Calu3 (cell line): ENCODE measurements at regions not wholly inside any gene's neighbourhood (a gene's known extent, or its start where the extent isn't known, plus 50 kb on each side); places are given as distances from the start of the nearest gene placed in this dataset.

Experiments used
- BruUV-seq: library from RNA; stranded (reverse); fragments of 400-500 nt; replicated peaks from 2 replicates; lab custom pipeline; 2021; lab: Mats Ljungman, UMichigan
- CTCF ChIA-PET: fragments of 300-600 bp; sonication (Branson Sonifier 250); formaldehyde crosslinking; loops from one replicate; lab custom pipeline; 2022; ENCODE audit warnings: antibody characterized with exemption; lab: Charles Lee
- DNase-seq: peaks from one replicate; pipeline ENCODE4 v3.0.0; 2022
- H3K27ac Mint-ChIP-seq: one replicate; pipeline ENCODE4 v1.8.0; 2022; ENCODE audit warnings: mixed read lengths; ENCODE audit not compliant: unreplicated experiment
- H3K27me3 Mint-ChIP-seq: one replicate; pipeline ENCODE4 v1.8.0; 2022; ENCODE audit warnings: mixed read lengths; ENCODE audit not compliant: unreplicated experiment
- H3K36me3 Mint-ChIP-seq: one replicate; pipeline ENCODE4 v1.8.0; 2022; ENCODE audit warnings: mild to moderate bottlenecking, moderate library complexity, mixed read lengths; ENCODE audit not compliant: insufficient read depth, unreplicated experiment
- H3K4me1 Mint-ChIP-seq: one replicate; pipeline ENCODE4 v1.8.0; 2022; ENCODE audit warnings: mild to moderate bottlenecking, low read depth, mixed read lengths; ENCODE audit not compliant: unreplicated experiment
- H3K4me3 Mint-ChIP-seq: one replicate; pipeline ENCODE4 v1.8.0; 2022; ENCODE audit warnings: mild to moderate bottlenecking, low read depth, moderate library complexity, mixed read lengths; ENCODE audit not compliant: unreplicated experiment
- H3K9me3 Mint-ChIP-seq: one replicate; pipeline ENCODE4 v1.8.0; 2022; ENCODE audit warnings: low read depth, mixed read lengths; ENCODE audit not compliant: unreplicated experiment
- CTCF ChIP-seq: fragments of 200-600 bp; IDR thresholded peaks from one replicate; pipeline ENCODE4 v1.8.0; 2022; ENCODE audit warnings: antibody characterized with exemption; ENCODE audit not compliant: unreplicated experiment
- intact Hi-C: fragments of 100-400 bp; cut with micrococcal nuclease; formaldehyde crosslinking; loops from one replicate; pipeline ENCODE4 v1.10.0; 2022; ENCODE audit not compliant: unreplicated experiment

- Mint-ChIP-seq H3K4me3 (no peak overlapping the region), H3K27ac (no peak overlapping the region), H3K4me1 (no peaks in the 10 kb centered on the region), H3K27me3 (peaks cover 87% of the 10 kb centered on the region), H3K9me3 (no peaks in the 10 kb centered on the region), H3K36me3 (peaks cover 3% of the 10 kb centered on the region)
- DNase-seq, result no peak
- intact Hi-C loops, result no loop called here
- no TSS peak for BruUV-seq
- no peak for TF ChIP-seq CTCF
- CTCF ChIA-PET, result no interaction called here
Observed at GRCh38 chr11:119985551-119985950, 152.4 kb downstream of the TRIM29 start.

- Mint-ChIP-seq H3K27me3 (peaks cover 87% of the 10 kb centered on the region), H3K36me3 (peaks cover 3% of the 10 kb centered on the region), H3K4me3 (no peak overlapping the region), H3K4me1 (no peaks in the 10 kb centered on the region), H3K9me3 (no peaks in the 10 kb centered on the region), H3K27ac (no peak overlapping the region)
- no peak for DNase-seq
- CTCF ChIA-PET, result interaction anchor here (0.6 kb wide), 2 partner anchors 289 to 839 kb away, joined by 4 to 5 read pairs; no protein-coding TSS in a partner anchor
- no peak for TF ChIP-seq CTCF
- no TSS peak for BruUV-seq
- intact Hi-C loops, result no loop called here
Observed at GRCh38 chr11:119983816-119984215, 154.1 kb downstream of the TRIM29 start.

GRCh38 chr11:119983240-119983732 is 154.6 kb downstream of the TRIM29 start:
- H3K36me3 Mint-ChIP-seq, result peaks cover 3% of the 10 kb centered on the region
- peaks cover 87% of the 10 kb centered on the region for H3K27me3 Mint-ChIP-seq
- CTCF ChIA-PET, result no interaction called here
- intact Hi-C loops, result no loop called here
- no peak for DNase-seq
- H3K4me3 Mint-ChIP-seq, result no peak overlapping the region
- H3K4me1 Mint-ChIP-seq, result no peaks in the 10 kb centered on the region
- no peak for TF ChIP-seq CTCF
- no TSS peak for BruUV-seq
- no peak overlapping the region for H3K27ac Mint-ChIP-seq
- H3K9me3 Mint-ChIP-seq, result no peaks in the 10 kb centered on the region

- no peak for TF ChIP-seq CTCF
- no peaks in the 10 kb centered on the region for H3K9me3 Mint-ChIP-seq
- intact Hi-C loops, result no loop called here
- CTCF ChIA-PET, result no interaction called here
- no peak for DNase-seq
- no peaks in the 10 kb centered on the region for H3K4me1 Mint-ChIP-seq
- H3K36me3 Mint-ChIP-seq, result peaks cover 3% of the 10 kb centered on the region
- BruUV-seq, result no TSS peak
- no peak overlapping the region for H3K27ac Mint-ChIP-seq
- H3K27me3 Mint-ChIP-seq, result peaks cover 87% of the 10 kb centered on the region
- H3K4me3 Mint-ChIP-seq, result no peak overlapping the region
Observed at GRCh38 chr11:119982517-119983239, 155.2 kb downstream of the TRIM29 start.
